A549 (cell line): ENCODE measurements at regions not wholly inside any gene's neighbourhood (a gene's known extent, or its start where the extent isn't known, plus 50 kb on each side); places are given as distances from the start of the nearest gene placed in this dataset.

ENCODE experiments used
- ATAC-seq, 2 experiments: fragments of 200-7000 bp in 1 of 2; fragments of >200 bp in 1 of 2; cut with Nextera tagmentation in 1 of 2; cut with Tn5 transposase in 1 of 2; 3 replicates each; pipeline versions ENCODE4 v1.8.0 to v1.9.1; 2018 to 2020; ENCODE audit warnings: mild to moderate bottlenecking in 1 of 2, moderate library complexity in 1 of 2
- CTCF ChIA-PET: fragments of 300-600 bp; sonication (Branson Sonifier 250); formaldehyde crosslinking; extraction: SDS; loops from one replicate; lab custom pipeline; 2021; ENCODE audit warnings: antibody characterized with exemption, inconsistent platforms; lab: Yijun Ruan, JAX
- POLR2A ChIA-PET: fragments of 350-600 bp; formaldehyde crosslinking; extraction: SDS; loops from one replicate; lab custom pipeline; 2021; ENCODE audit warnings: antibody characterized with exemption, inconsistent platforms; lab: Yijun Ruan, JAX
- DNase-seq, 2 experiments: peaks; one replicate each; pipeline versions ENCODE4 v3.0.0 to v3.0.0-alpha.2; 2011 to 2016; ENCODE audit warnings: low read depth in 1 of 2, low spot score in 1 of 2
- FAIRE-seq: peaks from 2 replicates; lab custom pipeline; 2011; peaks lifted over from hg19 to GRCh38; lab: Jason Lieb, UNC
- H3K27ac ChIP-seq, 2 experiments: fragments of >200 bp; sonication (Bioruptor Twin); formaldehyde crosslinking; 3 replicates each; pipeline ENCODE4 v1.5.1; 2016 to 2017
- H3K4me1 ChIP-seq: fragments of >200 bp; sonication (Bioruptor Twin); formaldehyde crosslinking; 3 replicates; pipeline ENCODE4 v1.6.1; 2016
- H3K4me2 ChIP-seq: fragments of >200 bp; sonication (Bioruptor Twin); formaldehyde crosslinking; 3 replicates; pipeline ENCODE4 v1.6.1; 2016
- H3K4me3 ChIP-seq: fragments of >200 bp; sonication (Bioruptor Twin); formaldehyde crosslinking; 3 replicates; pipeline ENCODE4 v1.5.1; 2016
- H3K9me3 ChIP-seq: fragments of >200 bp; sonication (Bioruptor Twin); formaldehyde crosslinking; 3 replicates; pipeline ENCODE4 v1.6.1; 2016
- CBX8 ChIP-seq: fragments of 200-600 bp; sonication (generic); IDR thresholded peaks from 2 replicates; pipeline ENCODE4 v1.6.1; 2016
- CHD2 ChIP-seq: fragments of 150-350 bp; IDR thresholded peaks from 2 replicates; pipeline ENCODE4 v1.6.1; 2014; ENCODE audit warnings: low read length; ENCODE audit not compliant: partially characterized antibody
- CHD4 ChIP-seq: fragments of 200-600 bp; sonication (generic); IDR thresholded peaks from 2 replicates; pipeline ENCODE4 v1.6.1; 2016; ENCODE audit warnings: antibody characterized with exemption, mild to moderate bottlenecking, borderline replicate concordance
- EHF ChIP-seq: fragments of 250-450 bp; sonication (Bioruptor Pico); IDR thresholded peaks from 2 replicates; pipeline ENCODE4 v1.5.0; 2020; ENCODE audit warnings: mild to moderate bottlenecking
- ESRRA ChIP-seq: fragments of 150-350 bp; IDR thresholded peaks from 2 replicates; pipeline ENCODE4 v1.6.1; 2014; ENCODE audit warnings: mild to moderate bottlenecking, low read length, borderline replicate concordance
- FOXS1 ChIP-seq: fragments of 250-450 bp; sonication (Bioruptor Pico); IDR thresholded peaks from 2 replicates; pipeline ENCODE4 v1.5.0; 2020; ENCODE audit warnings: mild to moderate bottlenecking, moderate library complexity
- HEYL ChIP-seq: fragments of 250-450 bp; sonication (Bioruptor Pico); IDR thresholded peaks from 2 replicates; pipeline ENCODE4 v1.8.0; 2021; ENCODE audit warnings: mild to moderate bottlenecking, moderate library complexity
- HOXB5 ChIP-seq: fragments of 250-450 bp; sonication (Bioruptor Pico); IDR thresholded peaks from 2 replicates; pipeline ENCODE4 v1.5.0; 2020; ENCODE audit warnings: mild to moderate bottlenecking, moderate library complexity
- JUNB ChIP-seq: fragments of >200 bp; sonication (Bioruptor Twin); formaldehyde crosslinking; IDR thresholded peaks from 2 replicates; pipeline ENCODE4 v1.6.1; 2016
- MAZ ChIP-seq: fragments of 150-350 bp; IDR thresholded peaks from 2 replicates; pipeline ENCODE4 v1.6.1; 2014; ENCODE audit warnings: antibody characterized with exemption, low read depth, low read length, borderline replicate concordance
- MYC ChIP-seq: IDR thresholded peaks from 2 replicates; pipeline ENCODE4 v1.6.1; 2012; ENCODE audit warnings: mild to moderate bottlenecking, inconsistent platforms, low read length, improper control_type of control experiment, borderline replicate concordance
- NFE2L2 ChIP-seq: fragments of 150-350 bp; conservative IDR thresholded peaks from 2 replicates; pipeline ENCODE4 v1.6.1; 2014; ENCODE audit warnings: low read length
- RAD21 ChIP-seq, 2 experiments: fragments of >200 bp in 1 of 2; sonication (Bioruptor Twin) in 1 of 2; formaldehyde crosslinking in 1 of 2; IDR thresholded peaks in 1 of 2; conservative IDR thresholded peaks in 1 of 2; 2 replicates in 1 of 2; 3 replicates in 1 of 2; pipeline ENCODE4 v1.6.1; 2012 to 2018; ENCODE audit warnings: inconsistent platforms in 1 of 2
- ZC3H11A ChIP-seq: fragments of 450-650 bp; IDR thresholded peaks from 2 replicates; pipeline ENCODE4 v1.6.1; 2014; ENCODE audit warnings: antibody characterized with exemption, mild to moderate bottlenecking
- ZSCAN20 ChIP-seq: fragments of 250-450 bp; sonication (Bioruptor Pico); IDR thresholded peaks from 2 replicates; pipeline ENCODE4 v1.8.0; 2022; ENCODE audit warnings: mild to moderate bottlenecking, moderate library complexity
- WGBS: methylation state at CpG from one replicate; pipeline ENCODE4 v1.1.6; 2017; ENCODE audit errors: missing lambda C conversion rate; 5-methylcytosine and 5-hydroxymethylcytosine counted together
- TF ChIP-seq, protein P1 (sequence below): fragments of >200 bp; sonication (Bioruptor Twin); formaldehyde crosslinking; IDR thresholded peaks from 3 replicates; pipeline ENCODE4 v1.5.1; 2016
- TF ChIP-seq, protein P2 (sequence below): fragments of >200 bp; sonication (Bioruptor Twin); formaldehyde crosslinking; IDR thresholded peaks from 3 replicates; pipeline ENCODE4 v1.6.1; 2016
- TF ChIP-seq, protein P3 (sequence below): fragments of 250-450 bp; sonication (Bioruptor Pico); IDR thresholded peaks from 2 replicates; pipeline ENCODE4 v1.5.0; 2021; ENCODE audit warnings: mild to moderate bottlenecking, moderate library complexity, borderline replicate concordance
- TF ChIP-seq, protein P4 (sequence below): fragments of 200-600 bp; sonication (generic); IDR thresholded peaks from 2 replicates; pipeline ENCODE4 v1.6.1; 2016; ENCODE audit warnings: antibody characterized with exemption, mild to moderate bottlenecking, moderate library complexity
- TF ChIP-seq, protein P5 (sequence below): fragments of >200 bp; sonication (Bioruptor Twin); formaldehyde crosslinking; IDR thresholded peaks from 2 replicates; pipeline ENCODE4 v1.6.1; 2016

DNA sequence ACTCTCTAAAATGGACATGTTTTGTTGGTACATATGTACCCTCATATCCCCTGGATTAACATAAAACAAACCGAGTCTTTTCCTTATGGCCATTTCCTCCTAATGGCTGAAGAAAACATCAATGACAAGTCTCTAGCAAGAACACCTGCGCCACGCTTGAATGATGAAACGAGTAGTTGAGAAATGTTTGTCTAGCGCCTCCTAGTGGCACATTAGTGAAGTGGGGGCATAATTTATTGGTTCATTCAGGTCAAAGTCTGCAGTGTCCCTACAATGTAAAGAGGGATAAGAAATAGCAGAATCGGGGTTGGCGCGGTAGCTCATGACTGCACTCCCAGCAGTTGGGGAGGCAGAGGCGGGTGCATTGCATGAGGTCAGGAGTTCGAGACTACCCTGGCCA is 391.8 kb upstream of the USP9Y start:
- WGBS: 2% methylated on average over 8 of the region's 10 CpGs
- Histone ChIP-seq H3K4me3 (no peak overlapping the region), H3K4me2 (no peak overlapping the region), H3K4me1 (no peaks in the 10 kb centered on the region), H3K27ac (no peak overlapping the region), H3K9me3 (no peaks in the 10 kb centered on the region)
- ChIA-PET POLR2A (no interaction called here), CTCF (no interaction called here)
- FAIRE-seq (no peak), ATAC-seq (no peak), DNase-seq (peak in 1 of 2 experiments; percentile 49)
- TF ChIP-seq RAD21 (conservative IDR thresholded peaks at IDR 0.05 in 1 of 2, IDR thresholded peaks at IDR 0.05 in 1 of 2) (peak in 1 of 2 experiments; percentile 33; a peak in 2 of 5 replicates), JUNB (no peak)
- TF ChIP-seq, protein P1, sequence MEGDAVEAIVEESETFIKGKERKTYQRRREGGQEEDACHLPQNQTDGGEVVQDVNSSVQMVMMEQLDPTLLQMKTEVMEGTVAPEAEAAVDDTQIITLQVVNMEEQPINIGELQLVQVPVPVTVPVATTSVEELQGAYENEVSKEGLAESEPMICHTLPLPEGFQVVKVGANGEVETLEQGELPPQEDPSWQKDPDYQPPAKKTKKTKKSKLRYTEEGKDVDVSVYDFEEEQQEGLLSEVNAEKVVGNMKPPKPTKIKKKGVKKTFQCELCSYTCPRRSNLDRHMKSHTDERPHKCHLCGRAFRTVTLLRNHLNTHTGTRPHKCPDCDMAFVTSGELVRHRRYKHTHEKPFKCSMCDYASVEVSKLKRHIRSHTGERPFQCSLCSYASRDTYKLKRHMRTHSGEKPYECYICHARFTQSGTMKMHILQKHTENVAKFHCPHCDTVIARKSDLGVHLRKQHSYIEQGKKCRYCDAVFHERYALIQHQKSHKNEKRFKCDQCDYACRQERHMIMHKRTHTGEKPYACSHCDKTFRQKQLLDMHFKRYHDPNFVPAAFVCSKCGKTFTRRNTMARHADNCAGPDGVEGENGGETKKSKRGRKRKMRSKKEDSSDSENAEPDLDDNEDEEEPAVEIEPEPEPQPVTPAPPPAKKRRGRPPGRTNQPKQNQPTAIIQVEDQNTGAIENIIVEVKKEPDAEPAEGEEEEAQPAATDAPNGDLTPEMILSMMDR: 0 out of 3 replicates have a peak, but pooled peaks have one; percentile 11

DNA sequence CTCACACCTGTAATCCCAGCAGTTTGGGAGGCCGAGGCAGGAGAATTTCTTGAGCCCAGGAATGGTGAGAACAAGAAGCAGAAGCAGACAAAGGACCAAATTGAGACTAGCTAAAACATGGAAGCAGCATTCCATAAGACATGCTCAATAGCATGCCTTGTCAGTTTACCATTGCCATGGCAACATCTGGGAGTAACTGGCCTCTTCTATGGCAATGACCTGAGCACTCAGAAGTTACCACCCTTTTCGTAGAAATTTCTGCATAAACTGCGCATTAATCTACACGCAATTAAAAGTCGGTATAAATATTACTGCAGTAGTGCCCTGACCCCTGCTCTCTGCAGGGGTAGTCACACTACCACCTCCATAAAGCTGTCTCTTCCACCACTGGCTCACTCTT is 390.2 kb upstream of the USP9Y start:
- H3K4me2 ChIP-seq: no peak overlapping the region
- ATAC-seq (no peak), FAIRE-seq (no peak), DNase-seq (no peak)
- ChIA-PET CTCF (no interaction called here), POLR2A (no interaction called here)
- no peaks in the 10 kb centered on the region for H3K4me1 ChIP-seq
- 58% methylated on average over 5 of the region's 5 CpGs for WGBS
- TF ChIP-seq CHD4 (no peak), ZSCAN20 (no peak), ZC3H11A (no peak), JUNB (no peak), HEYL (CRISPR knock-in tag) (no peak), EHF (no peak), CHD2 (no peak), CBX8 (no peak), HOXB5 (CRISPR knock-in tag) (no peak), MAZ (no peak), MYC (no peak), ESRRA (no peak), FOXS1 (CRISPR knock-in tag) (no peak), NFE2L2 (no peak)
- TF ChIP-seq, protein P2, sequence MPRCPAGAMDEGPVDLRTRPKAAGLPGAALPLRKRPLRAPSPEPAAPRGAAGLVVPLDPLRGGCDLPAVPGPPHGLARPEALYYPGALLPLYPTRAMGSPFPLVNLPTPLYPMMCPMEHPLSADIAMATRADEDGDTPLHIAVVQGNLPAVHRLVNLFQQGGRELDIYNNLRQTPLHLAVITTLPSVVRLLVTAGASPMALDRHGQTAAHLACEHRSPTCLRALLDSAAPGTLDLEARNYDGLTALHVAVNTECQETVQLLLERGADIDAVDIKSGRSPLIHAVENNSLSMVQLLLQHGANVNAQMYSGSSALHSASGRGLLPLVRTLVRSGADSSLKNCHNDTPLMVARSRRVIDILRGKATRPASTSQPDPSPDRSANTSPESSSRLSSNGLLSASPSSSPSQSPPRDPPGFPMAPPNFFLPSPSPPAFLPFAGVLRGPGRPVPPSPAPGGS: no peak
- TF ChIP-seq, protein P3, sequence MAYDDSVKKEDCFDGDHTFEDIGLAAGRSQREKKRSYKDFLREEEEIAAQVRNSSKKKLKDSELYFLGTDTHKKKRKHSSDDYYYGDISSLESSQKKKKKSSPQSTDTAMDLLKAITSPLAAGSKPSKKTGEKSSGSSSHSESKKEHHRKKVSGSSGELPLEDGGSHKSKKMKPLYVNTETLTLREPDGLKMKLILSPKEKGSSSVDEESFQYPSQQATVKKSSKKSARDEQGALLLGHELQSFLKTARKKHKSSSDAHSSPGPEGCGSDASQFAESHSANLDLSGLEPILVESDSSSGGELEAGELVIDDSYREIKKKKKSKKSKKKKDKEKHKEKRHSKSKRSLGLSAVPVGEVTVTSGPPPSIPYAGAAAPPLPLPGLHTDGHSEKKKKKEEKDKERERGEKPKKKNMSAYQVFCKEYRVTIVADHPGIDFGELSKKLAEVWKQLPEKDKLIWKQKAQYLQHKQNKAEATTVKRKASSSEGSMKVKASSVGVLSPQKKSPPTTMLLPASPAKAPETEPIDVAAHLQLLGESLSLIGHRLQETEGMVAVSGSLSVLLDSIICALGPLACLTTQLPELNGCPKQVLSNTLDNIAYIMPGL: no peak
- TF ChIP-seq, protein P1: no peak
- TF ChIP-seq, protein P4, sequence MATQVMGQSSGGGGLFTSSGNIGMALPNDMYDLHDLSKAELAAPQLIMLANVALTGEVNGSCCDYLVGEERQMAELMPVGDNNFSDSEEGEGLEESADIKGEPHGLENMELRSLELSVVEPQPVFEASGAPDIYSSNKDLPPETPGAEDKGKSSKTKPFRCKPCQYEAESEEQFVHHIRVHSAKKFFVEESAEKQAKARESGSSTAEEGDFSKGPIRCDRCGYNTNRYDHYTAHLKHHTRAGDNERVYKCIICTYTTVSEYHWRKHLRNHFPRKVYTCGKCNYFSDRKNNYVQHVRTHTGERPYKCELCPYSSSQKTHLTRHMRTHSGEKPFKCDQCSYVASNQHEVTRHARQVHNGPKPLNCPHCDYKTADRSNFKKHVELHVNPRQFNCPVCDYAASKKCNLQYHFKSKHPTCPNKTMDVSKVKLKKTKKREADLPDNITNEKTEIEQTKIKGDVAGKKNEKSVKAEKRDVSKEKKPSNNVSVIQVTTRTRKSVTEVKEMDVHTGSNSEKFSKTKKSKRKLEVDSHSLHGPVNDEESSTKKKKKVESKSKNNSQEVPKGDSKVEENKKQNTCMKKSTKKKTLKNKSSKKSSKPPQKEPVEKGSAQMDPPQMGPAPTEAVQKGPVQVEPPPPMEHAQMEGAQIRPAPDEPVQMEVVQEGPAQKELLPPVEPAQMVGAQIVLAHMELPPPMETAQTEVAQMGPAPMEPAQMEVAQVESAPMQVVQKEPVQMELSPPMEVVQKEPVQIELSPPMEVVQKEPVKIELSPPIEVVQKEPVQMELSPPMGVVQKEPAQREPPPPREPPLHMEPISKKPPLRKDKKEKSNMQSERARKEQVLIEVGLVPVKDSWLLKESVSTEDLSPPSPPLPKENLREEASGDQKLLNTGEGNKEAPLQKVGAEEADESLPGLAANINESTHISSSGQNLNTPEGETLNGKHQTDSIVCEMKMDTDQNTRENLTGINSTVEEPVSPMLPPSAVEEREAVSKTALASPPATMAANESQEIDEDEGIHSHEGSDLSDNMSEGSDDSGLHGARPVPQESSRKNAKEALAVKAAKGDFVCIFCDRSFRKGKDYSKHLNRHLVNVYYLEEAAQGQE: no peak
- TF ChIP-seq, protein P5, sequence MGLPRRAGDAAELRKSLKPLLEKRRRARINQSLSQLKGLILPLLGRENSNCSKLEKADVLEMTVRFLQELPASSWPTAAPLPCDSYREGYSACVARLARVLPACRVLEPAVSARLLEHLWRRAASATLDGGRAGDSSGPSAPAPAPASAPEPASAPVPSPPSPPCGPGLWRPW: no peak
- no peak overlapping the region for H3K4me3 ChIP-seq
- H3K27ac ChIP-seq: no peak overlapping the region
- no peaks in the 10 kb centered on the region for H3K9me3 ChIP-seq
